HEK293 (cell line): ENCODE measurements at regions not wholly inside any gene's neighbourhood (a gene's known extent, or its start where the extent isn't known, plus 50 kb on each side); places are given as distances from the start of the nearest gene placed in this dataset.

Source experiments
- CTCF ChIA-PET: fragments of 350-600 bp; formaldehyde crosslinking; extraction: SDS; loops from one replicate; lab custom pipeline; 2021; ENCODE audit warnings: antibody characterized with exemption; lab: Yijun Ruan, JAX
- POLR2A ChIA-PET: fragments of 300-600 bp; formaldehyde crosslinking; extraction: SDS; loops from one replicate; lab custom pipeline; 2020; ENCODE audit warnings: antibody characterized with exemption, inconsistent platforms; lab: Yijun Ruan, JAX
- H3K27ac ChIP-seq: fragments of 200-500 bp; sonication (Bioruptor generic); 2 replicates; pipeline ENCODE4 v1.5.1; 2014; ENCODE audit warnings: low read depth, low read length, control low read depth, inconsistent platforms; ENCODE audit errors: extremely low read depth
- H3K36me3 ChIP-seq, 2 experiments: fragments of 200-500 bp in 1 of 2; sonication (Bioruptor generic) in 1 of 2; 1 replicate in 1 of 2; 2 replicates in 1 of 2; pipeline ENCODE4 v1.5.1; 2014 to 2017; ENCODE audit warnings: inconsistent platforms in 2 of 2, low read length in 2 of 2; ENCODE audit not compliant: control insufficient read depth in 2 of 2, insufficient read depth in 1 of 2
- H3K4me1 ChIP-seq: fragments of 200-500 bp; sonication (Bioruptor generic); 2 replicates; pipeline ENCODE4 v1.5.1; 2014; ENCODE audit warnings: mild to moderate bottlenecking, low read length, inconsistent platforms; ENCODE audit not compliant: control insufficient read depth, insufficient read depth
- H3K4me3 ChIP-seq: 2 replicates; pipeline ENCODE4 v1.5.1; 2011; ENCODE audit warnings: low read depth, mild to moderate bottlenecking, control low read depth, low read length, moderate library complexity
- H3K9me3 ChIP-seq: fragments of 200-500 bp; sonication (Bioruptor generic); 2 replicates; pipeline ENCODE4 v1.5.1; 2014; ENCODE audit warnings: low read depth, low read length, inconsistent platforms; ENCODE audit not compliant: control insufficient read depth, insufficient read depth
- GLI4 ChIP-seq: fragments of 450-650 bp; formaldehyde crosslinking; IDR thresholded peaks from 2 replicates; pipeline ENCODE4 v1.5.1; 2016; ENCODE audit warnings: missing biosample characterization, missing genetic modification characterization
- MEIS1 ChIP-seq: sonication (generic); formaldehyde crosslinking; IDR thresholded peaks from 2 replicates; pipeline ENCODE4 v1.8.1; 2022; ENCODE audit warnings: missing genetic modification reagents, mild to moderate bottlenecking, borderline replicate concordance
- OVOL3 ChIP-seq: fragments of 450-650 bp; formaldehyde crosslinking; IDR thresholded peaks from 2 replicates; pipeline ENCODE4 v1.5.1; 2016; ENCODE audit warnings: missing biosample characterization, missing genetic modification characterization
- PRDM1 ChIP-seq: fragments of 450-650 bp; formaldehyde crosslinking; IDR thresholded peaks from 2 replicates; pipeline ENCODE4; 2016; ENCODE audit warnings: missing biosample characterization, missing genetic modification characterization
- RBAK ChIP-seq: fragments of 450-650 bp; formaldehyde crosslinking; IDR thresholded peaks from 2 replicates; pipeline ENCODE4 v1.5.1; 2016; ENCODE audit warnings: missing biosample characterization, missing genetic modification characterization
- REPIN1 ChIP-seq: fragments of 450-650 bp; formaldehyde crosslinking; IDR thresholded peaks from 2 replicates; pipeline ENCODE4 v1.5.1; 2017; ENCODE audit warnings: missing biosample characterization, missing genetic modification characterization, low read depth
- YY2 ChIP-seq: fragments of 450-650 bp; formaldehyde crosslinking; IDR thresholded peaks from 2 replicates; pipeline ENCODE4 v1.5.1; 2016; ENCODE audit warnings: missing biosample characterization, missing genetic modification characterization
- ZBTB6 ChIP-seq: fragments of 450-650 bp; formaldehyde crosslinking; IDR thresholded peaks from 2 replicates; pipeline ENCODE4 v1.5.1; 2017; ENCODE audit warnings: missing biosample characterization, missing genetic modification characterization
- ZNF214 ChIP-seq: fragments of 450-650 bp; formaldehyde crosslinking; IDR thresholded peaks from 2 replicates; pipeline ENCODE4 v1.5.1; 2017; ENCODE audit warnings: missing biosample characterization, mild to moderate bottlenecking, missing genetic modification characterization, borderline replicate concordance
- ZNF280C ChIP-seq: fragments of 450-650 bp; formaldehyde crosslinking; IDR thresholded peaks from 2 replicates; pipeline ENCODE4 v1.5.1; 2016; ENCODE audit warnings: missing biosample characterization, missing genetic modification characterization
- ZNF449 ChIP-seq: fragments of 450-650 bp; formaldehyde crosslinking; IDR thresholded peaks from 2 replicates; pipeline ENCODE4 v1.5.1; 2017; ENCODE audit warnings: missing biosample characterization, mild to moderate bottlenecking, missing genetic modification characterization, moderate library complexity
- ZNF473 ChIP-seq: fragments of 450-650 bp; formaldehyde crosslinking; IDR thresholded peaks from 2 replicates; pipeline ENCODE4 v1.5.1; 2017; ENCODE audit warnings: missing biosample characterization, missing genetic modification characterization
- ZNF488 ChIP-seq: fragments of 450-650 bp; formaldehyde crosslinking; IDR thresholded peaks from 2 replicates; pipeline ENCODE4 v1.5.1; 2016; ENCODE audit warnings: missing biosample characterization, missing genetic modification characterization
- ZNF514 ChIP-seq: fragments of 450-650 bp; formaldehyde crosslinking; IDR thresholded peaks from 2 replicates; pipeline ENCODE4 v1.5.1; 2016; ENCODE audit warnings: missing biosample characterization, missing genetic modification characterization
- ZNF529 ChIP-seq: fragments of 450-650 bp; formaldehyde crosslinking; IDR thresholded peaks from 2 replicates; pipeline ENCODE4 v1.5.1; 2017; ENCODE audit warnings: missing genetic modification characterization, missing biosample characterization; ENCODE audit not compliant: insufficient replicate concordance
- ZNF596 ChIP-seq: fragments of 450-650 bp; IDR thresholded peaks from 2 replicates; pipeline ENCODE4 v1.5.0; 2018; ENCODE audit warnings: missing biosample characterization, mild to moderate bottlenecking, missing genetic modification characterization, moderate library complexity
- ZNF747 ChIP-seq: fragments of 450-650 bp; formaldehyde crosslinking; IDR thresholded peaks from 2 replicates; pipeline ENCODE4 v1.5.1; 2016; ENCODE audit warnings: missing biosample characterization, missing genetic modification characterization
- ZNF843 ChIP-seq: fragments of 450-650 bp; formaldehyde crosslinking; IDR thresholded peaks from 2 replicates; pipeline ENCODE4 v1.5.1; 2016; ENCODE audit warnings: missing biosample characterization, missing genetic modification characterization
- ZSCAN5A ChIP-seq: fragments of 450-650 bp; formaldehyde crosslinking; IDR thresholded peaks from 2 replicates; pipeline ENCODE4 v1.5.1; 2016; ENCODE audit warnings: missing biosample characterization, missing genetic modification characterization

- Histone ChIP-seq H3K36me3 (peaks cover 0 to 12% of the 10 kb centered on the region in 2 experiments; a peak in 1 of 3 replicates), H3K4me1 (no peaks in the 10 kb centered on the region), H3K9me3 (no peaks in the 10 kb centered on the region), H3K4me3 (no peak overlapping the region), H3K27ac (no peak overlapping the region)
- CTCF ChIA-PET: interaction anchor here (0.6 to 1.1 kb wide), 3 partner anchors 32 to 1502 kb away, joined by 3 read pairs; no protein-coding TSS in a partner anchor
- no peak for TF ChIP-seq GLI4
- TF ChIP-seq OVOL3: no peak
- no peak for TF ChIP-seq ZNF843 (tag by site-specific recombination)
- TF ChIP-seq ZNF529: no peak
- POLR2A ChIA-PET: no interaction called here
Observed at GRCh38 chrX:10086676-10087075, 70.1 kb upstream of the CLCN4 start.

- Histone ChIP-seq H3K9me3 (no peaks in the 10 kb centered on the region), H3K4me1 (no peaks in the 10 kb centered on the region), H3K36me3 (peaks cover 0 to 17% of the 10 kb centered on the region in 2 experiments; a peak in 1 of 3 replicates), H3K4me3 (no peak overlapping the region), H3K27ac (no peak overlapping the region)
- POLR2A ChIA-PET: no interaction called here
- CTCF ChIA-PET: no interaction called here
- no peak for TF ChIP-seq ZSCAN5A (tag by site-specific recombination)
Observed at GRCh38 chrX:10087391-10087790, 69.4 kb upstream of the CLCN4 start.

GRCh38 chrX:10089378-10089795 is 67.4 kb upstream of the CLCN4 start:
- TF ChIP-seq ZNF596 (no peak), ZNF488 (tag by site-specific recombination) (no peak), ZNF280C (no peak), ZNF514 (tag by site-specific recombination) (no peak), ZNF473 (tag by site-specific recombination) (no peak), ZNF747 (tag by site-specific recombination) (no peak), REPIN1 (no peak), RBAK (tag by site-specific recombination) (no peak), ZNF214 (tag by site-specific recombination) (no peak), MEIS1 (CRISPR knock-in tag) (no peak), ZNF449 (tag by site-specific recombination) (no peak), YY2 (tag by site-specific recombination) (no peak), ZBTB6 (tag by site-specific recombination) (no peak), PRDM1 (no peak)
- TF ChIP-seq, all 188 proteins: peak for 0
- Histone ChIP-seq H3K4me1 (no peaks in the 10 kb centered on the region), H3K9me3 (no peaks in the 10 kb centered on the region), H3K36me3 (peaks cover 0 to 20% of the 10 kb centered on the region in 2 experiments; a peak in 1 of 3 replicates), H3K4me3 (no peak overlapping the region), H3K27ac (no peak overlapping the region)
- POLR2A ChIA-PET: no interaction called here
- CTCF ChIA-PET: interaction anchor here (1.2 kb wide), 1 partner anchor 31 kb away, joined by 6 read pairs; no protein-coding TSS in a partner anchor
